ENCODE measurements at regions not wholly inside any gene's neighbourhood (a gene's known extent, or its start where the extent isn't known, plus 50 kb on each side); places are given as distances from the start of the nearest gene placed in this dataset.
"Not testable (repeated sequence)": the region's sequence is repeated elsewhere in the genome, so short reads cannot be mapped to it uniquely, and the experiment has no call there.

- DNase-seq (ENCODE audit: low read depth in 2 of 3, low spot score in 1 of 3), result no peak
Observed at GRCh38 chr13:19062801-19063200, 118.8 kb downstream of the TUBA3C start.

DNA sequence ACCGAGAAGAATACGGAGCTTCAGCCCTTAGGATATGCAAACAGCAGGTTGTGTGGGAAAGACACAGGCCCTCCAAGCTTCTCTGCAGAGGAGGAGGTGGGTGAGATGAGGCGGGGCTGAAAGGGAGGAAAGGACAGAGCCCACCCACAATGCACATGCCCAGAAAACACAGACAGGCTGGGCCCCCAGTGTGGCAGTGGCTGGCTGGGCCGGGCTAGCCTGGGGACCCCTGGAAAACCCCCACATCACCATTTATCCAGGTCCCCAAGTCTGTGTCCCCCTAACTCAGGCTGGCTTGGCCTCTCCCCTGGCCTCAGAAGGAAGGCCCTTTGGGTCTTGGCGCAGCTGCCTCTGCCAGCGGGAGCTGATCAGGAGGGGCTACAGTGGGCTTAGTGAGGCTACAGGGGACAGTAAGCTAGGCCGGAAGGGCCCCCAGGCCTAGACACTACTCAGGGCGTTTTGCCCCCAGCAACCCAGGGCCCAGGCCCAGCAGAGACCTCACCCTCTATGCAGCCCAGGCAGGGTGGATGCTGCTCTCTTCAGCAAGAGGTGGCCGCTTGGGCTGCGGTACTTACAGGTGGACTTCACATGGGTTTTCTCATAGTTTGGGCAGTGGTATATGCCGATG is 119.5 kb downstream of the TUBA3C start:
- DNase-seq (ENCODE audit: low read depth in 2 of 3, low spot score in 1 of 3), result no peak

- DNase-seq (ENCODE audit: low read depth in 2 of 3, low spot score in 1 of 3), result no peak
Observed at GRCh38 chr13:19061278-19061677, 120.3 kb downstream of the TUBA3C start.

DNA sequence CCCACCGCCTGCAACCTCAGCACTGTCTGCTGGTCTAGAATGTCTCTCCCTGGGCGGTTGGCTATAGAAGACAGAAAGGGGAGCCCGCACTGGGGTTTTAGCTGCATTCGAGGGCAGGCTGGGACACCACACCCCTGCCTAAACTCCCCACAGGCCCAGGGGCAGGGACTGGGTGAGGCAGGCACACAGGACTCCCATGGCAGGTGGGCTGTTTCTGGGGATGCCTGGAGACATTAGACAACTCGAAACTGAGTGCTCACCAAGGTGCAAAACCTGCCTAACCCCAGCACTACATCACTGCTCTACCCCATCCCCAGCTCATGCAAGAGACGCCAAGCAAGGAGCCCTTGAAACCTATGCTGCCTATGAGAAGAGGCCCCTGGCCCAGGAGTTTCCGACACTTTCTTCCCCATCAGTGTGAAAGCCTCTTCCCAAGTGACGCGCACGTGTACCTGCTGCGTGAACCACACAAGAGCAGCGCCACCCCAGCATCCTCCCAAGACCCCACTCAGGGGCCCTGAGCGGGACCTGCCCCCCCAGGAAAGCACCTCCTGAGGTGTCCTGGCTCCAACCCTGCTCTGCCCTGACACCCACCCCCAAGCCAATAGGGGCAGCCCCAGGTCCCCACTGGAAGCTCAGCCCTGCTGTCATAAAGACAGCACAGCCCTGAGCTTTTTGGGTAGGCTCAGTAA is 121.2 kb downstream of the TUBA3C start:
- no peak for DNase-seq (ENCODE audit: low read depth in 2 of 3, low spot score in 1 of 3)

DNA sequence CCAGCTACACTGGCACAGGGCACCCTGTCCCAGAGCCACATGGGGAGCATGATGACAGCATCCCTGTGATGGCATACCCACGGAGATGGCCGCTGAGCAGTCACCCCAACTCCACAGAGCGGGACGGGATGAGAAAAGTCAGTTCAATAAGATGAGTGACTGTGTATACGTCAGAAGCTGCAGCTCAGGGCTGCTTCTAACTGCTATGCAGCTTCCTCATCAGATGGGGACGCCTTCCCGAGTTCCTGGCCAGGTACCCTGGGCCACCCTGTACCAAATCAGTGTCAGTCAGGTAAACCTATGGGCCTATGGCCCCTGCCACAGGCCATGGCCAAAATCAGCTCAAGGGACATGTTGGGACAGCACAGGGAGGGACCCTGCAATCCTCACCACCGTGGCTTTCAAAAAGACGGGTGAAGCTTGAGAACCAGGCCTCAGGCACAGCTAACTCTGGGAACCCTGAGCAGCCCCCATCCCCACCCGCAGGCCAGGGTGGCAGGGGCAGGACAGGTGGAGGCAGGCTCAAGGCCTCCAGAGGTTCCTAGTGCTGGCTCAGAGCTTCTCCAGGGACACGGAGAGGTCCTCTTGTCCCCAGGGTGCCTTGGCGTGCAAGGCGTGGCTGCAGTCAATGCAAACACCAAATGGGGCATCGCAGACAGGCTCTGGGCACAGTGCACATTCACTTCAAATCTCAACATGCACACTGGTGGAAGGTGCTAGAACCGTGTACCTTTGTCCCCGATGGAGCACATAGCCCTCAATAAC is 122.4 kb downstream of the TUBA3C start:
- no peak for DNase-seq (ENCODE audit: low read depth in 2 of 3, low spot score in 1 of 3)

GRCh38 chr13:19058566-19058965 is 123.1 kb downstream of the TUBA3C start:
- no peak for DNase-seq (ENCODE audit: low read depth in 2 of 3, low spot score in 1 of 3)

GRCh38 chr13:19057588-19058340 is 123.9 kb downstream of the TUBA3C start:
- no peak for DNase-seq (ENCODE audit: low read depth in 2 of 3, low spot score in 1 of 3)

- DNase-seq (ENCODE audit: low read depth in 2 of 3, low spot score in 1 of 3), result no peak
Observed at GRCh38 chr13:19056984-19057490, 124.6 kb downstream of the TUBA3C start.

DNA sequence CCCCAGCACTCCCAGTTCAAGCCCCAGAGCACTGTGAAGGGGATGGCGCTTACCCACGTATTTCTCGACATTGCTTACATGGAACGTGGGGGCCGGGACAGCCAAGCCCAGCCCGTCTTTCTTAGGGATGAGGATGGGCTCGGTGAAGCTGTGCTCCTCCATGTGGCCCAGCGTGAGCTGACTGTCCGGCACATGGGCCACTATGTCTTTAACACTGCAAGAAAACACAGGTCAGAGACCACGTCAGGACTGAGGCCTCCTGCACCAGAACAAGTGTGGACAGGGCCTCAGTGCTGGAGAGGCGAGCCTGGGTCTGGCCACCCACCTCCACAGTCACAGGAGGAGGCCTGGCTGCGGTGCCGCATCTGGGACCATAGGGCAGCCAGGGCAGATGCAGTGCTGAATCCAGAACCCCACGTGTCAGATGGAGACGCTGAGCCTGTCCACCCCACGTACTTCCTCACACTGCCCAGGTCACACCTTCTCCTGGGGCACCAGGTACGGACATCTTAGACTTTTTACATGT is 125.2 kb downstream of the TUBA3C start:
- no peak for DNase-seq (ENCODE audit: low read depth in 2 of 3, low spot score in 1 of 3)

GRCh38 chr13:19055611-19056010 is 126.0 kb downstream of the TUBA3C start:
- no peak for DNase-seq (ENCODE audit: low read depth in 2 of 3, low spot score in 1 of 3)

- DNase-seq (ENCODE audit: low read depth in 2 of 3, low spot score in 1 of 3), result no peak
Observed at GRCh38 chr13:19053561-19053960, 128.1 kb downstream of the TUBA3C start.

DNA sequence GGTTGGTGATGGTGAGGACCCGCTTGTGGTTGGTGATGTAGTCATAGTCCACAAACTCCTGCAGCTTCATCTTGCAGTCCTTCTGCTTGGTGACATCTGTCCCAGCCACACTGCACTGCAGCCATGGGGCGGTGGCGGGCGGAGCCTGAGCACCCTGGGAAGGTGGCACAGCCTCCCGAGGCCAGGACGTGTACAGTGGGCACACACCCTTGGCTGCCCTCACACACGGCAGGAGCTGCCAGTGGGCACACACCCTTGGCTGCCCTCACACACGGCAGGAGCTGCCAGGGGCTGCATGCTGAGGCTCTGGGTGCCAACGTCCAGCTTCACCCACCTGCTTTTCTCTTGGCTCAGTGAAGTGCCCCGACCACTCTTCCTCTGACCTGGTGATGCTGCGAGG is 128.7 kb downstream of the TUBA3C start:
- DNase-seq (ENCODE audit: low read depth in 2 of 3, low spot score in 1 of 3), result no peak

DNA sequence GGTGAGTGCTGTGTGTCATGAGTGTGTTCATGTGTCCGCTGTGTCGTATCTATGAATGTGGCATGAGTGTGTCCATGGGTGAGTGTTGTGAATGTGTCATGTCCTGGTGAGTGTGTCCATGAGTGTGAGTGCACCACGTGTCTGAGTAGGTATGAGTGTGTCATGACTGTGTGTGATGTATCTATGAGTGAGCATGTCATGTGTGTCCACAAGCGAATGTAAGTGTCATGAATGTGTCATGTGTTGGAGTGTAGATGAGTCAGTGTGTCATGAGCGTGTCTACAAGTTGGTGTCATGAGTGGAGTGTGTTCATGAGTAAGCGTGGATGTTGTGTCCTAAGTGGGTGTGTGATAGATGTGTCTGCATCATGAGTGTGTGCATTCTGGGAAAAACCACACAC is 129.4 kb downstream of the TUBA3C start:
- no peak for DNase-seq (ENCODE audit: low read depth in 2 of 3, low spot score in 1 of 3)

- DNase-seq (ENCODE audit: low read depth in 2 of 3, low spot score in 1 of 3), result no peak
Observed at GRCh38 chr13:19050901-19051300, 130.7 kb downstream of the TUBA3C start.

GRCh38 chr13:19049624-19050023 is 132.0 kb downstream of the TUBA3C start:
- DNase-seq (ENCODE audit: low read depth in 2 of 3, low spot score in 1 of 3), result not testable (repeated sequence)

GRCh38 chr13:19048381-19048780 is 133.2 kb downstream of the TUBA3C start:
- DNase-seq (ENCODE audit: low read depth in 2 of 3, low spot score in 1 of 3), result no peak

GRCh38 chr13:19023115-19023514 is 158.5 kb downstream of the TUBA3C start:
- no peak for DNase-seq (ENCODE audit: low read depth in 2 of 3, low spot score in 1 of 3)

DNA sequence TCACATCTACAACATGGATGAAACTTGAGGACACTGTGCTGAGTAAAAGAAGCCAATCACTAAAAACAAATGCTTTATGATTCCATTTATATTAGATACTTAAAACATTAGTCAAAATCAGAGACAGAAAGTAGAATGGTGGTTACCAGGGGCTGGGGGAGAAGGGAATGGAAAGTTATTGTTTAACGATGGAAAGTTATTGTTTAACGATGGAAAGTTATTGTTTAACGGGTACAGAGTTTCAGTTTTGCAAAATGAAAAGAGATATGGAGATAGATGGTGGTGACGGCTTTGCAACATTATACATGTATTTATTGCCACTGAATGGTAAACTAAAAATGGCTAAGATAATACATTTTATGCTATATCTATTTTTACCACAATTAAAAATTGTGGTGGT is 160.6 kb downstream of the TUBA3C start:
- no peak for DNase-seq (ENCODE audit: low read depth in 2 of 3, low spot score in 1 of 3)

DNA sequence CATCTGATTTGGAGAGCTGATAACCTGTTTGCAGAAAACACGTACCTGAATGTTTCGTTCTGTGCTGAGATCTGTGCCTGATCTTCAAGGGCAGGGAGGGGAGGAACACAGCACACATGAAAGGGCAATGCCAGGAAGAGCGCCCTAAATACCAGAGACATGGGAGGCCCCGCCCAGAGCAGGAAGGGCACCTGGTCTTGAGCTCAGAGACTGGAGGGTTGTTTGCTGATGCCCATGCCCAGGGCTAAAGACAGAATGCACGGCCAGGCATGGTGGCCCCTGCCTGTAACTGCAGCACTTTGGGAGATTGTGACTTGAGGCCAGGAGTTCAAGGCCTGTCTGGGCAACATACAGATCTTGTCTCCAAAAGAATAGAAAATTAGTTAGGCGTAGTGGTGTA is 183.2 kb downstream of the TUBA3C start:
- DNase-seq (ENCODE audit: low read depth in 2 of 3, low spot score in 1 of 3), result no peak

DNA sequence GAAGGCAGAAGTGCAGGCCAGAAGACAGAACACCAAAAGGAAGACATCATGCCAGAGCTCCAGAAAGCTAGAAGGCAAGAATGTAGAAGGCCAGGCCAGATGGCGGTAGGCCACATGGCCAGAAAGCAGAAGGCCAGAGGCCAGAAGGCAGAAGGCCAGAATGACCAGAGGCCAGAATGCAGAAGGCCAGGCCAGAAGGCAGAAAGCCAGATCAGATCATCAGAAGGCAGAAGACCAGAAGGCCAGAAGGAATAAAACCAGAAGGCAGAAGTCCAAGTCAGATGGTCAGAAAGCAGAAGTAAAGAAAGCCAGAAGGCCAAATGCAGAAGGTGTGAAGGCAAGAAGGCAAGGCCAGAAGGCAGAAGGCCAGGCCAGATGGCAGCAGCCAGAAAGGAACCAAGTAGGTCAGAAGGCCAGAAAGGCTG is 185.0 kb downstream of the TUBA3C start:
- DNase-seq (ENCODE audit: low read depth in 2 of 3, low spot score in 1 of 3), result no peak

GRCh38 chr13:18996221-18996620 is 185.4 kb downstream of the TUBA3C start:
- DNase-seq (ENCODE audit: low read depth in 2 of 3, low spot score in 1 of 3), result no peak

Measured in stimulated activated CD4-positive, alpha-beta T cell treated with anti-CD3 and anti-CD28 coated beads, Interleukin-12 subunit alpha, Interleukin-12 subunit beta, amount 100 ng/mL, for 48 hours (primary cell).